OCI-LY7 (cell line): ENCODE measurements at regions not wholly inside any gene's neighbourhood (a gene's known extent, or its start where the extent isn't known, plus 50 kb on each side); places are given as distances from the start of the nearest gene placed in this dataset.

Source experiments
- CTCF ChIP-seq: fragments of 200-600 bp; sonication (generic); conservative IDR thresholded peaks from 2 replicates; pipeline ENCODE4 v1.5.1; 2014; ENCODE audit warnings: mild to moderate bottlenecking, antibody characterized with exemption, low read length, moderate library complexity, mixed read lengths
- EZH2phosphoT487 ChIP-seq: fragments of 200-600 bp; sonication (generic); IDR thresholded peaks from 2 replicates; pipeline ENCODE4 v1.6.1; 2018; ENCODE audit warnings: low read depth, borderline replicate concordance, mild to moderate bottlenecking, mixed run types, antibody characterized with exemption, low read length, moderate library complexity, mixed read lengths

- TF ChIP-seq CTCF, result no peak
- no peak for TF ChIP-seq EZH2phosphoT487
These were observed 62.7 kb upstream of the OR10AD1 start for GRCh38 chr12:48265777-48266176.
